SIG-M5 treated with dmso at 0.1 percent for 504 hours (cell line): ENCODE measurements at regions not wholly inside any gene's neighbourhood (a gene's known extent, or its start where the extent isn't known, plus 50 kb on each side); places are given as distances from the start of the nearest gene placed in this dataset.
"Not testable (repeated sequence)": the region's sequence is repeated elsewhere in the genome, so short reads cannot be mapped to it uniquely, and the experiment has no call there.

ENCODE experiments used
- DNase-seq: peaks from one replicate; lab custom pipeline; 2025; ENCODE audit not compliant: unreplicated experiment; lab: John Stamatoyannopoulos, UW

GRCh38 chr4:45283352-45283751 is 557.0 kb upstream of the GNPDA2 start:
- no peak for DNase-seq

DNA sequence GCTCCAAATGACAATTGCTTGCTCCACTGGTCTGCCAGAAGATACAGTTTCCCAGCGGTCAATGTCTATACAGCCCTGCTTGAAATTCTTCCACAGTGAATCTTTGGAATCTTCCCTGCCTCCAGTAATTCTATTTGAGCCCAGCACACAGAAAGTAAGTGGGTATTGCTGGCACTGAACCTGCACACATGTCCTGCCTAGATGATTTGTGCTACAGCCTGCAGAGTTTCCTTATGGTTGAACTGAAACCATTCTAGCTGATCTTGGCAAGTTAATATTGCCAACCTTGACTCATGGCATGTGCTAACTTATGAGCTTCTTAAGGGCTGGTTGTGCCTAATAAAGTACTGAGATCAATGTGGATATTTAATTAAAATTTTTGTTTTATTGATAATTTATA is 553.8 kb upstream of the GNPDA2 start:
- no peak for DNase-seq

DNA sequence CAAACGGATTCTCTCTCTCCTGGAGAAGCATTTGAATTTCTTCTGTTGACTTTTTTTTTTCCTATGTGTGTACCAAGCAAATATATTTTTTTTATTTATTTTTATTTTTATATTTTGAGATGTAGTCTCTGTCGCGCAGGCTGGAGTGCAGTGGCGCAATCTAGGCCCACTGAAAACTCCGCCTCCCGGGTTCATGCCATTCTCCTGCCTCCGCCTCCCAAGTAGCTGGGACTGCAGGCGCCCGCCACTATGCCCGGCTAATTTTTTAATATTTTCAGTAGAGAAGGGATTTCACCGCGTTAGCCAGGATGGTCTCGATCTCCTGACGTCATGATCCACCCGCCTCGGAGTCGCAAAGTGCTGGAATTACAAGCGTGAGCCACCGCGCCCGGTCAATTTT is 549.5 kb upstream of the GNPDA2 start:
- DNase-seq = no peak

GRCh38 chr4:45248106-45248505 is 521.8 kb upstream of the GNPDA2 start:
- DNase-seq = not testable (repeated sequence)

DNA sequence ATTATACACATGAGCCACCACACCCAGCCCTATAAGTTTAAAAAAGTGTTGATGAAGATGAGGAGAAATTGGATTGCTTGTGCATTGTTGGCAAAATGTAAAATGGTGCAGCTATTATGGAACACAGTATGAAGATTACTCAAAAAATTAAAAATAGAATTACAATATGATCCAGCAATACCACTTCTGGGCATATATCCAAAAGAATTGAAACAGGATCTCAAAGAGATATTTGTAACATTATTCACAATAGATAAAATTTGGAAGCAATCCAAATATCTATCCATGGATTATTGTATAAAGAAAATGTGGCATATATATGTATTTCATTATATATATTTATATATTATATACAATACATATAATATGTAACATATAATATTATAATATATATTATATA is 515.6 kb upstream of the GNPDA2 start:
- DNase-seq = no peak

GRCh38 chr4:45229206-45229605 is 502.9 kb upstream of the GNPDA2 start:
- no peak for DNase-seq

DNA sequence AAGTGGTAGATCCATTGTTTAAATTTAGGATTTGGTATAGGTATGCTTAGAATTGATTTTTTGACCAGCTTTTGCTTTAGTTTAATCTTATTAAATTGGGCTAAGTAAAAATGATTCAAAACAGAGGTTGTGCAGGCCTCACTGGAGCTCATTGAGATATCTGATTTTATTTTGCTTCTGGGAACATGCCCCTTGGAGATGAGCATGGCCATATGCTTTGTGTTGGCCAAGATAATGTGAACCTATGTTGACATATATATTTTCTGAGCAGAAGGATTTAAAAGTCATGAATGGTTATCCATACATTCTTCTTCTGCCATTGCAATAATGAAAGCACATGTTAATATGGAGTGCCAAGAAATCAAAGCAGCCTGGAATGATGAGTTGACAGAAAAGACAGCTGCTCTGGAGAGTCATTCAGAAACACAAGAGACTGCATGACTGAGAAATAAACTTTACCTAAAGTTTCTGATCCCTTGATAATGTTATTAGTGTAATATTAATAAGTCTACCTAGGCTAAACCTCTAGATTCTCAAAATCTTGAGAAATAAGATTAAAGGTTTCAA is 489.7 kb upstream of the GNPDA2 start:
- no peak for DNase-seq

- not testable (repeated sequence) for DNase-seq
Observed at GRCh38 chr4:45208476-45208875, 482.1 kb upstream of the GNPDA2 start.

- DNase-seq = not testable (repeated sequence)
Observed at GRCh38 chr4:45207864-45208331, 481.5 kb upstream of the GNPDA2 start.

DNA sequence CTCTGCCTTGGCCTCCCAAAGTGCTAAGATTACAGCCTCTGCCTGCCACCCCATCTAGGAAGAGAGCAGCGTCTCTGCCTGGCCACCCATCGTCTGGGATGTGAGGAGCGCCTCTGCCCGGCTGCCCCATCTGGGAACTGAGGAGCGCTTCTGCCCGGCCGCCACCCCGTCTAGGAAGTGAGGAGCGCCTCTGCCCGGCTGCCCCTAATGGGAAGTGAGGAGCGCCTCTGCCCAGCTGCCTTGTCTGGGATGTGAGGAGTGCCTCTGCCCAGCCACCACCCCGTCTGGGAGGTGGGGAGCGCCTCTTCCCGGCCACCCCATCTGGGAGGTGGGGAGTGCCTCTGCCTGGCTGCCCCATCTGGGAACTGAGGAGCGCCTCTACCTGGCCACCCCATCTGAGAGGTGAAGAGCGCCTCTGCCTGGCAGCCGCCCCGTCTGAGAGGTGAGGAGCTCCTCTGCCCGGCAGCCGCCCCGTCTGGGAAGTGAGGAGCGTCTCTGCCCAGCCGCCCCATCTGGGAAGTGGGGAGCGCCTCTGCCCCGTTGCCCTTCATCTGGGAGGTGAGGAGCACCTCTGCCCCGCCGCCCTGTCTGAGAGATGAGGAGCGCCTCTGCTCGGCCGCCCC is 481.0 kb upstream of the GNPDA2 start:
- not testable (repeated sequence) for DNase-seq

- no peak for DNase-seq
Observed at GRCh38 chr4:45199736-45200135, 473.4 kb upstream of the GNPDA2 start.

DNA sequence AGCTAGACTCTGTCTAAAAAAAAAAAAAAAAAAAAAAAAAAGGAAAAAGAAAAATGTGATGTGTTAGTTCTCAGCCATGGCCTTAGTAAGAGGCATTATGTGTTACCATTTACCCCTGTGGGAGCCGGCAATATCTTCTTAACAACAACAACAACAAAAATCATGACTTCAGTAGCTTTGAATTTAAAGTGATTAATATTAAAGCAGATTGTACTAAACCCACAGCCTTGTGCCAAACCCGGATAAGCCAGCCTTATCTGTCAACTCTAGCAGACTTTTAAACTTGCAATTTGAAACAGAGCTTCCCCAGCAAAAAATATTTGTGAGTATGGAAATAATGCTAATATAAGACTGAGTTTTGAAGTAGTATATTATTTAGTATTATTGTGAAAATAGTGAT is 462.1 kb upstream of the GNPDA2 start:
- DNase-seq = no peak

GRCh38 chr4:45186249-45186648 is 459.9 kb upstream of the GNPDA2 start:
- DNase-seq = no peak

DNA sequence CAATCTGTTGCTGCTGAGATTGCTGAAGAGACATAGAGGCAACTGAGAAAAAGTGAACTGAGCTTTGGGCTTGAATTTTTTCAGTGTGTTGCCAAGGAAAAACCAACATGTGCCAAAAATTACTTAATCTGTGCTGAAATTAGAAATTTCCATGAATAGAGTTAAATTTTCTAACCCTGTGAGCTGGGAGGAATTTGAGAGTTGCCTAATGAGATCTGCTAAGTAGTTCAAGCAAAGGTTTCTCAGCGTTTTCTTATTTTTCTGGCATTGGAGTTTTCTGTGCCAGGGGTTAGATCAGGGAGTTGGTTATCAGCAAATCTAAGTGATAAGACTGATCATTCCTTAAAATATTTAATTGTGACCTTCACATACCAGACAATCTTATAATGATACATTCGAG is 457.5 kb upstream of the GNPDA2 start:
- no peak for DNase-seq

DNA sequence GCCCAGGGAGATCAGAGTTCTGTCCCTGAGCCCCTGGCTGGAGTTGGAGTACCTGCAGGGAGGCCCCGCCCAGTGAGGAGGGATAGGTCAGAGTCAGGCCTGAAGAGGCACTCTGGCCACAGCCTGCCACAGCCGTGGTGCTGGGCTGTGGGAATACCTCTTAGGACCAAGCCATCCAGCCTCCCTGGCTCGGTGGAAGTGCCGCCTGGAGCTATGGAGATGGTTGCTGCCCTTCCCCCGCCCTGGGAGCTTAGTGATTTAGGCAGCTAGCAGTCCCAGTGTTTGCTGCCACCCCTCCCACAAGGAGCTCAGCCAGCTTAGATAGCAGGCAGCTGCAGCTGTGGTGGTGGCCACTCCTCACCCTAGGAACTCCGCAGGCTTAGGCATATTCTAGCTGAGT is 446.3 kb upstream of the GNPDA2 start:
- DNase-seq = no peak

DNA sequence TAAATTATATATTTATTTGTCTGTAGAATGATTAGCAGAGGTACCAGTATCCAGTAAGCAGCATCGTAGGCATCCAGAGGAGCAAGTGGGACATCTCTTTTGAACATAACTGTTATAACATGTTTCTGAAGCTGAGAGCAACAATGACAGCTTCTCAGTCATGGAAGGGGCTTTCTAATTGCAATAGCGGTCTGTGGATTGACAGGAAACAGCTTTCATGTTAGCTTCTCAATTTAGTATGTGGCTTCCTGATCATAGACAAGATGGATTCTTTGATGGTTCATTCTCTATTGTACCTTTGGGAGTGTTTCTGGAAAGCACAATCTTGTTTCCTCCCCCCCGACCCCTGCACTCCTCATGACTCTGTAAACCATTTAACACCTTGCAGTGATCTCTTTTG is 434.6 kb upstream of the GNPDA2 start:
- DNase-seq = no peak

DNA sequence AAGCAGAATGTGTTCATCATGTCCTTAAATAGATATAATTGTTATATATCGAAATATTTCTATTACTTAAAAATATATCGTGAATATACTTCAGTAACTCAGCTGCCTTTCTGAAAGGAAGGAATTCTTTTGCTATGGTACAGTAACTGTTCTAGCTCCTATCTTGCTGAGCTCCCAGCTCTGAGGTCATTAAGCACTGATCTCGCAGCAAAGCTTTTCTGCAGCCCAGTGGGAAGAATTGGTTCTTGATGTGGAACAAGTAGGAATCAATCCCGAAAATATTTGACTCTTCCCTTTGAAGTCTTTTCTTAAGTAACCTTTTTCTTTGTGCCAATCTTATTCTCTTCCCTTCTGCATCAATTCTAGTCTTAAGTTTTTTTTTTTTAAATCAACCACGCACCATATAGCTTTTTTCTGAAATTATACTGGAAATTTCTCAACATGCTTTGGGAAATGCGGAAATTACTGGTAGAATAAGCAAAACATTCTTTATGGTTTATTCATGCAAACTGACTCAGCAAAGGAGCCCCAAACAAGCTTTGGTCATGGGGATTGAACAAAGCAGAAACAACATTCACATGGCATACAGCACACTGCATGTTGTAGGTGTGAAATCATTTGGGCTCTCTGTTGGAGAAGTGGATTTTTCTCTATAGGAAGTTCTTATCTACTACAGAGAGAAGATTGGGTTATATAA is 428.9 kb upstream of the GNPDA2 start:
- DNase-seq = no peak

DNA sequence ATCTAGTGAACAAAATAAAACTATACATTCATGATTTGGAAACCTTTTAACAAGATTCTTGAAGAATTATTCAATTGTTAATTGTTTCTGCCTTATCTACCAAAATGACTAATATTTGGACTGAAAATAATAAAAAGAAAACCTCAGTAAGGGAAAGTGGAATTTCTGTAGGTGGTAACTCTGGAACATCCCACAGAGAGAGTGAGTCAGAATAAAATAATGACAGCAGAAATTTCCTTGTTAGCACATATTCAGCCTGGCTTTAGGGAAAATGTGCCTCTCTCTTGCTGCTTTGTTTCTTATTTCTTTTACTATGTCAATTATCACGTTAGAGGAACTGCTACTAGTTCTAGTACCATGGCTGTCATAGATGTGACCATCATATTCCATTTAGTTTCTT is 421.5 kb upstream of the GNPDA2 start:
- DNase-seq = no peak

GRCh38 chr4:45131020-45131419 is 404.7 kb upstream of the GNPDA2 start:
- DNase-seq = no peak

DNA sequence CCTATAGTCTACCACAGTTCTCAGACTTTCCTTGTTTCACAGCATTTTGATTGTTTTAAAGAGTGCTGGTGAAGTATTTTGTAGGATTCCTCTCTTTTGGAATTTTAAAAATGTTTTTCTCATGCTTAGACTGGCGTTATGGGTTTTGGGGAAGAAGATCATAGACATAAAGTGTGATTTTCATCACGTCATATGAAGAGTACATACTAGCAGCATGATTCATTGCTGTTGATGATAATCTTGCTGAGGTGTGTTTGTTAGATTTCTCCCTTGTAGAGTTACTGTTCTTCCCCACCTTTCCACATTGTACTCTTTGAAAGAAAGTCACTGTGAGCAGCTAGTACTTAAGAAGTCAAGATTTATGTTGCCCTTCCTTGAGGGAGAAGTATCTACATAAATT is 396.1 kb upstream of the GNPDA2 start:
- no peak for DNase-seq

GRCh38 chr4:45121426-45121975 is 395.1 kb upstream of the GNPDA2 start:
- DNase-seq = no peak

GRCh38 chr4:45120163-45120562 is 393.8 kb upstream of the GNPDA2 start:
- no peak for DNase-seq
